Mesenchymal stem cell (in vitro differentiated cells and primary cell): ENCODE measurements at regions not wholly inside any gene's neighbourhood (a gene's known extent, or its start where the extent isn't known, plus 50 kb on each side); places are given as distances from the start of the nearest gene placed in this dataset.

Experiments
- DNase-seq: peaks from one replicate; pipeline ENCODE4 v3.0.0-alpha.2; 2013
- H2AFZ ChIP-seq: one replicate; pipeline ENCODE4 v1.6.1; 2013; ENCODE audit warnings: low read depth, mild to moderate bottlenecking, control low read depth, inconsistent platforms, low read length, moderate library complexity
- H2AK5ac ChIP-seq: 2 replicates; pipeline ENCODE4 v1.6.1; 2013; ENCODE audit warnings: low read length, moderate library complexity, mild to moderate bottlenecking, inconsistent platforms; ENCODE audit not compliant: severe bottlenecking
- H2BK120ac ChIP-seq: one replicate; pipeline ENCODE4 v1.6.1; 2013; ENCODE audit warnings: low read depth, mild to moderate bottlenecking, inconsistent platforms, low read length, moderate library complexity
- H2BK12ac ChIP-seq, 2 experiments: one replicate each; pipeline ENCODE4 v1.6.1; 2013; ENCODE audit warnings: inconsistent platforms in 2 of 2, low read length in 2 of 2, mild to moderate bottlenecking in 2 of 2, moderate library complexity in 2 of 2, control low read depth in 1 of 2
- H2BK15ac ChIP-seq: one replicate; pipeline ENCODE4 v1.6.1; 2013; ENCODE audit warnings: mild to moderate bottlenecking, low read depth, inconsistent platforms; ENCODE audit not compliant: poor library complexity, severe bottlenecking
- H2BK5ac ChIP-seq: 2 replicates; pipeline ENCODE4 v1.6.1; 2013; ENCODE audit warnings: low read depth, mild to moderate bottlenecking, low read length, control low read depth, inconsistent platforms; ENCODE audit not compliant: poor library complexity, severe bottlenecking
- H3K14ac ChIP-seq, 2 experiments: one replicate each; pipeline ENCODE4 v1.6.1; 2013; ENCODE audit warnings: inconsistent platforms in 2 of 2, low read length in 2 of 2, control low read depth in 1 of 2, mild to moderate bottlenecking in 1 of 2, moderate library complexity in 1 of 2
- H3K18ac ChIP-seq, 2 experiments: one replicate each; pipeline ENCODE4 v1.6.1; 2013; ENCODE audit warnings: inconsistent platforms in 2 of 2, low read length in 2 of 2, control low read depth in 1 of 2, low read depth in 1 of 2, mild to moderate bottlenecking in 1 of 2
- H3K23ac ChIP-seq, 2 experiments: one replicate each; pipeline ENCODE4 v1.6.1; 2013; ENCODE audit warnings: inconsistent platforms in 2 of 2, low read length in 2 of 2, mild to moderate bottlenecking in 2 of 2, moderate library complexity in 2 of 2, control low read depth in 1 of 2
- H3K27ac ChIP-seq: 2 replicates; pipeline ENCODE4 v1.5.1; 2013; ENCODE audit warnings: mild to moderate bottlenecking, moderate library complexity, low read length, control low read depth, inconsistent platforms; ENCODE audit not compliant: poor library complexity, severe bottlenecking
- H3K27me3 ChIP-seq, 2 experiments: 2 replicates each; pipeline versions ENCODE4 v1.6.1 to v1.7.0; 2013; ENCODE audit warnings: low read length in 2 of 2, mild to moderate bottlenecking in 2 of 2, moderate library complexity in 2 of 2, control low read depth in 1 of 2, inconsistent platforms in 1 of 2; ENCODE audit not compliant: control insufficient read depth in 1 of 2, insufficient read depth in 1 of 2
- H3K36me3 ChIP-seq, 2 experiments: 2 replicates each; pipeline versions ENCODE4 v1.6.1 to v1.7.0; 2013; ENCODE audit warnings: low read length in 2 of 2, control low read depth in 1 of 2, inconsistent platforms in 1 of 2, low read depth in 1 of 2, mild to moderate bottlenecking in 1 of 2; ENCODE audit not compliant: insufficient read depth in 2 of 2, control insufficient read depth in 1 of 2
- H3K4ac ChIP-seq, 2 experiments: one replicate each; pipeline ENCODE4 v1.6.1; 2013; ENCODE audit warnings: inconsistent platforms in 2 of 2, low read length in 2 of 2, mild to moderate bottlenecking in 2 of 2, moderate library complexity in 2 of 2, control low read depth in 1 of 2, low read depth in 1 of 2
- H3K4me1 ChIP-seq: 2 replicates; pipeline ENCODE4 v1.6.1; 2013; ENCODE audit warnings: low read depth, low read length, control low read depth; ENCODE audit not compliant: control insufficient read depth, insufficient read depth
- H3K4me2 ChIP-seq: 2 replicates; pipeline ENCODE4 v1.6.1; 2013; ENCODE audit warnings: low read length, mild to moderate bottlenecking, inconsistent platforms; ENCODE audit not compliant: poor library complexity, severe bottlenecking
- H3K4me3 ChIP-seq, 2 experiments: 2 replicates each; pipeline versions ENCODE4 v1.5.1 to v1.7.0; 2013; ENCODE audit warnings: low read length in 2 of 2, mild to moderate bottlenecking in 2 of 2, control low read depth in 1 of 2, low read depth in 1 of 2; ENCODE audit not compliant: insufficient read depth in 1 of 2
- H3K79me1 ChIP-seq: replicated peaks from 2 replicates; pipeline ENCODE4 v1.6.1; 2013; ENCODE audit warnings: mild to moderate bottlenecking, control low read depth, low read length, inconsistent platforms; ENCODE audit not compliant: poor library complexity, severe bottlenecking
- H3K9ac ChIP-seq: 2 replicates; pipeline ENCODE4 v1.7.0; 2013; ENCODE audit warnings: mild to moderate bottlenecking, low read length, moderate library complexity
- H3K9me3 ChIP-seq: 2 replicates; pipeline ENCODE4 v1.7.0; 2013; ENCODE audit warnings: mild to moderate bottlenecking, low read length; ENCODE audit not compliant: control insufficient read depth
- H4K8ac ChIP-seq: one replicate; pipeline ENCODE4 v1.6.1; 2013; ENCODE audit warnings: inconsistent platforms, mild to moderate bottlenecking, low read length, moderate library complexity
- H4K91ac ChIP-seq: one replicate; pipeline ENCODE4 v1.6.1; 2013; ENCODE audit warnings: mild to moderate bottlenecking, low read length, inconsistent platforms
- WGBS: methylation state at CpG from one replicate; pipeline ENCODE4 v1.1.7; 2013; ENCODE audit warnings: mixed read lengths; 5-methylcytosine and 5-hydroxymethylcytosine counted together

GRCh38 chr2:172333235-172333977, 94.0 kb upstream of the ITGA6 start:
- H2BK15ac ChIP-seq = no peak overlapping the region
- no peak overlapping the region for H3K27ac ChIP-seq
- H3K36me3 ChIP-seq = no peaks in the 10 kb centered on the region
- no peaks in the 10 kb centered on the region for H3K4me1 ChIP-seq
- H3K14ac ChIP-seq = no peak overlapping the region
- peaks cover 0 to 14% of the 10 kb centered on the region in 2 experiments for H3K27me3 ChIP-seq
- H3K4ac ChIP-seq = no peak overlapping the region
- no peak overlapping the region for H2BK12ac ChIP-seq
- no peak overlapping the region for H3K23ac ChIP-seq
- H4K8ac ChIP-seq = no peak overlapping the region
- no peak overlapping the region for H2AFZ ChIP-seq
- H2AK5ac ChIP-seq = no peak overlapping the region
- no peaks in the 10 kb centered on the region for H3K9me3 ChIP-seq
- no peak overlapping the region for H4K91ac ChIP-seq
- H3K9ac ChIP-seq = no peak overlapping the region
- no peak overlapping the region for H3K18ac ChIP-seq
- no peak overlapping the region for H2BK120ac ChIP-seq
- no peak overlapping the region for H2BK5ac ChIP-seq
- no peak overlapping the region for H3K4me3 ChIP-seq
- 93% methylated on average over 4 of the region's 5 CpGs for WGBS
- no peak for DNase-seq
- no peaks in the 10 kb centered on the region for H3K79me1 ChIP-seq
- H3K4me2 ChIP-seq = no peak overlapping the region

DNA sequence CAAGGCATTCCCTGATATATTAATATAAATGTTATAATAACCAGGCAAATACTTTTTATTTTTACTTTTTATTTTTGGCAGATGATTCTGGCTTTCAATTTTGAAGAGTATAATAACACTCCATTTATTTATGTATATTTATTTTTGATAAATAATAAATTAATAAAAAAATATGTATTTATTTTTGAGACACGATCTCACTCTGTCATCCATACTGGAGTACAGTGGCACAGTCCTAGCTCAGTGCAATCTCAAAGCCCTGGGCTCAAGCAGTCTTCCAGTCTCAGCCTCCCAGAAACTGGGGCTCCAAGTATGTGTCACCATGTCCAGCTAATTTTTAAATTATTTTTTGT, 93.4 kb upstream of the ITGA6 start:
- Histone ChIP-seq H2BK15ac (no peak overlapping the region), H3K9ac (no peak overlapping the region), H2BK5ac (no peak overlapping the region), H3K27ac (no peak overlapping the region), H3K23ac (no peak overlapping the region), H3K4ac (no peak overlapping the region), H3K9me3 (no peaks in the 10 kb centered on the region), H3K4me3 (no peak overlapping the region), H3K4me1 (no peaks in the 10 kb centered on the region), H3K18ac (no peak overlapping the region), H3K14ac (no peak overlapping the region), H2AK5ac (no peak overlapping the region), H2BK12ac (no peak overlapping the region), H2BK120ac (no peak overlapping the region), H3K36me3 (no peaks in the 10 kb centered on the region), H3K27me3 (peaks cover 0 to 11% of the 10 kb centered on the region in 2 experiments), H3K4me2 (no peak overlapping the region), H4K91ac (no peak overlapping the region), H4K8ac (no peak overlapping the region), H3K79me1 (no peaks in the 10 kb centered on the region), H2AFZ (no peak overlapping the region)
- no peak for DNase-seq
- 100% methylated on average over 1 of the region's 1 CpG for WGBS

DNA sequence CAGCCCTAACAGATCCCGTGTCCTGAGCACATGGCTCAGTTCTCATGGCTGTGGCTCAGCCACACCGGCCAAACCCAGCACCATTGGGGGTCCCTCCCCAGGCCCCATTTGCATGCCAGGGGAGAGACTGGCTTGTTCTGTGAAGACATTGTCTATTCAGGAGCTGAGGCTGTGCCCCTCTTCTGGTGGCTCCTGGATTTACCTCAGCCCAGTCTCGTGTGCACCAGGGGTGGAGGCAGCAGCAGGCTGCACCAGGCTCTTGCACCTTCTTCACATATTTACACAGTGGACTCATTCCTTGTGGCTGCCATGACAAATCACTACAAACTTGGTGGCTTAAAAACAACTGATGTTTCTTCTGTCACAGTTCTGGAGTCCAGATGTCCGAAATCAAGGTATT, 92.4 kb upstream of the ITGA6 start:
- Histone ChIP-seq H3K27me3 (peaks cover 0 to 5% of the 10 kb centered on the region in 2 experiments), H2BK5ac (no peak overlapping the region), H3K27ac (no peak overlapping the region), H3K79me1 (no peaks in the 10 kb centered on the region), H3K36me3 (no peaks in the 10 kb centered on the region), H3K18ac (no peak overlapping the region), H3K4ac (no peak overlapping the region), H3K14ac (no peak overlapping the region), H3K23ac (no peak overlapping the region), H3K9me3 (no peaks in the 10 kb centered on the region), H2AFZ (no peak overlapping the region), H2BK120ac (no peak overlapping the region), H3K4me2 (no peak overlapping the region), H2AK5ac (no peak overlapping the region), H4K91ac (no peak overlapping the region), H4K8ac (no peak overlapping the region), H2BK15ac (no peak overlapping the region), H2BK12ac (no peak overlapping the region), H3K9ac (no peak overlapping the region), H3K4me3 (no peak overlapping the region), H3K4me1 (peaks cover 3% of the 10 kb centered on the region)
- DNase-seq = no peak
- 89% methylated on average over 4 of the region's 4 CpGs for WGBS

DNA sequence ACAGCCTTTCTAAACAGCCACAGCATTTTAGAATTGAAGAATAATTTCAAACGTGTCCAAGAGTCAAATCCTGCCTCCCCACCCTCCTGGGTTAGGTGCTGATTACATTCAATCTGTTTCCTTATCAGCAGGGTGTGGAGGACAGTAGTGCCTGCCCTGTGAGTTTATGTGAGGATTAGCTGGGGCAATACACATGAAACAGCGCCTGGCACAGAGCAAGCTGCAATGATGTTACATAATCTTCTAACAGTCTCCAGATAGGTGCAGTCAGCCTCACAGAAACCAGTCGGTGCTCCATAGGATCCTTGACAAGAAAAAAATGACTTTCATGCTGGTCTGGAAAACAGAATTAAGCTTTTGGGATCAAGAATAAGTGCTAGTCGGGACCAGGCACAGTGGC, 91.7 kb upstream of the ITGA6 start:
- H2AK5ac ChIP-seq = no peak overlapping the region
- no peak overlapping the region for H2BK120ac ChIP-seq
- WGBS = 89% methylated on average over 4 of the region's 4 CpGs
- H3K9ac ChIP-seq = no peak overlapping the region
- no peak overlapping the region for H3K4ac ChIP-seq
- no peak overlapping the region for H3K14ac ChIP-seq
- H2BK5ac ChIP-seq = no peak overlapping the region
- H3K4me3 ChIP-seq = no peak overlapping the region
- no peak overlapping the region for H3K27ac ChIP-seq
- no peak overlapping the region for H3K23ac ChIP-seq
- no peaks in the 10 kb centered on the region for H3K36me3 ChIP-seq
- H3K9me3 ChIP-seq = no peaks in the 10 kb centered on the region
- H3K4me1 ChIP-seq = peaks cover 3% of the 10 kb centered on the region
- H3K79me1 ChIP-seq = no peaks in the 10 kb centered on the region
- no peak overlapping the region for H2AFZ ChIP-seq
- H3K4me2 ChIP-seq = no peak overlapping the region
- H3K27me3 ChIP-seq = peaks cover 0 to under 1% of the 10 kb centered on the region in 2 experiments
- no peak overlapping the region for H2BK15ac ChIP-seq
- H4K91ac ChIP-seq = no peak overlapping the region
- DNase-seq = no peak
- H2BK12ac ChIP-seq = no peak overlapping the region
- no peak overlapping the region for H3K18ac ChIP-seq
- H4K8ac ChIP-seq = no peak overlapping the region
